Gastroesophageal sphincter (tissue), 3 donors: ENCODE measurements at regions not wholly inside any gene's neighbourhood (a gene's known extent, or its start where the extent isn't known, plus 50 kb on each side); places are given as distances from the start of the nearest gene placed in this dataset.

Experiments
- EP300 ChIP-seq: sonication (generic); formaldehyde crosslinking; IDR thresholded peaks from one replicate; pipeline ENCODE4 v1.6.1; 2017; ENCODE audit warnings: antibody characterized with exemption, mild to moderate bottlenecking
- POLR2A ChIP-seq, 2 donors: fragments of 450-650 bp; IDR thresholded peaks; one replicate each; pipeline ENCODE4 v1.6.1; 2017; ENCODE audit warnings: antibody characterized with exemption in 2 of 2, mild to moderate bottlenecking in 2 of 2, moderate library complexity in 1 of 2
- POLR2AphosphoS5 ChIP-seq: sonication (generic); formaldehyde crosslinking; IDR thresholded peaks from one replicate; pipeline ENCODE4 v1.6.1; 2017; ENCODE audit warnings: antibody characterized with exemption
- TF ChIP-seq, protein P1 (sequence below), 4 experiments: fragments of 200-600 bp in 2 of 4; fragments of 450-650 bp in 2 of 4; sonication (generic) in 1 of 4; IDR thresholded peaks; one replicate each; pipeline ENCODE4 v1.5.1; 2017 to 2019; ENCODE audit warnings: antibody characterized with exemption in 4 of 4, mild to moderate bottlenecking in 2 of 4, moderate library complexity in 2 of 4

DNA sequence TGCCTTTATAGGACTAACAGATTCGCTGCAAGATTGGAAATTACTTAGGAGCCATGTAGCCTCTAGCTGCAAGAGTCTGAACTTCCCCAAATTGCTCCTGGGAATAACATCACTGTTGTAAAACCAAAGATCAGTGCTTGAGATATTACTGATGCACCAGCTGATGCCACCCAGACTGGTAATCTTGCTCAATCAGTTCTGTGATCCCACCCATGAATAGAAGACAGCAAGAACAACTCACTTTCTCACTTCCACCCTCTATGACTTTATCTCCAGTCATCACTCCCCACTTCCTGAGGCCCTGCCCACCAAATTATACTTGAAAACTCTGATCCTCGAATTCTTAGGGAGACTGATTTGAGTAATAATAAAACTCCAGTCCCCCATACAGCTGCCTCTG is 1011.1 kb downstream of the PLA2G4A start:
- TF ChIP-seq, protein P1, sequence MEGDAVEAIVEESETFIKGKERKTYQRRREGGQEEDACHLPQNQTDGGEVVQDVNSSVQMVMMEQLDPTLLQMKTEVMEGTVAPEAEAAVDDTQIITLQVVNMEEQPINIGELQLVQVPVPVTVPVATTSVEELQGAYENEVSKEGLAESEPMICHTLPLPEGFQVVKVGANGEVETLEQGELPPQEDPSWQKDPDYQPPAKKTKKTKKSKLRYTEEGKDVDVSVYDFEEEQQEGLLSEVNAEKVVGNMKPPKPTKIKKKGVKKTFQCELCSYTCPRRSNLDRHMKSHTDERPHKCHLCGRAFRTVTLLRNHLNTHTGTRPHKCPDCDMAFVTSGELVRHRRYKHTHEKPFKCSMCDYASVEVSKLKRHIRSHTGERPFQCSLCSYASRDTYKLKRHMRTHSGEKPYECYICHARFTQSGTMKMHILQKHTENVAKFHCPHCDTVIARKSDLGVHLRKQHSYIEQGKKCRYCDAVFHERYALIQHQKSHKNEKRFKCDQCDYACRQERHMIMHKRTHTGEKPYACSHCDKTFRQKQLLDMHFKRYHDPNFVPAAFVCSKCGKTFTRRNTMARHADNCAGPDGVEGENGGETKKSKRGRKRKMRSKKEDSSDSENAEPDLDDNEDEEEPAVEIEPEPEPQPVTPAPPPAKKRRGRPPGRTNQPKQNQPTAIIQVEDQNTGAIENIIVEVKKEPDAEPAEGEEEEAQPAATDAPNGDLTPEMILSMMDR (IDR thresholded peaks at IDR 0.05), result no peak
- TF ChIP-seq POLR2A (IDR thresholded peaks at IDR 0.05) (no peak), POLR2AphosphoS5 (no peak), EP300 (no peak)
